ENCODE measurements at regions not wholly inside any gene's neighbourhood (a gene's known extent, or its start where the extent isn't known, plus 50 kb on each side); places are given as distances from the start of the nearest gene placed in this dataset.

DNA sequence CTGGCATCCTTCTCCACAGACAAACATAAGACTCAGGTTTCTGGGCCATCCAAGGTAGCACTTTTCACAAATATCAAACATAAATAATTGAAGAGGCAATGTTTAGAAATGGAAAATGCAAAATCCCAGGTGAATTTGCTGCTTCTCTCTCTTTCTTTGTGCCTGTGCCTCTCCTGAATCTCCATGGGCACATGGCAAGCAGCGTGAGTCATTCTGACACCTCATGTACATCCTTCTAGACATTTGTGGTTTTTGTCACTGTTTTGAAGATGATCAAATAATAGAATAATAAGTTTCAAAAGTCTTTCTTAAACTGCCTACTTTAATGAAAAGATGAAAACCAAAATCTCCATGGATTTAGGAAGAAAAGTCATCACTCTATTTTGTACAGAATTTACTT lies 60.3 kb upstream of the RAB11FIP2 start:
- TF ChIP-seq, protein P1, sequence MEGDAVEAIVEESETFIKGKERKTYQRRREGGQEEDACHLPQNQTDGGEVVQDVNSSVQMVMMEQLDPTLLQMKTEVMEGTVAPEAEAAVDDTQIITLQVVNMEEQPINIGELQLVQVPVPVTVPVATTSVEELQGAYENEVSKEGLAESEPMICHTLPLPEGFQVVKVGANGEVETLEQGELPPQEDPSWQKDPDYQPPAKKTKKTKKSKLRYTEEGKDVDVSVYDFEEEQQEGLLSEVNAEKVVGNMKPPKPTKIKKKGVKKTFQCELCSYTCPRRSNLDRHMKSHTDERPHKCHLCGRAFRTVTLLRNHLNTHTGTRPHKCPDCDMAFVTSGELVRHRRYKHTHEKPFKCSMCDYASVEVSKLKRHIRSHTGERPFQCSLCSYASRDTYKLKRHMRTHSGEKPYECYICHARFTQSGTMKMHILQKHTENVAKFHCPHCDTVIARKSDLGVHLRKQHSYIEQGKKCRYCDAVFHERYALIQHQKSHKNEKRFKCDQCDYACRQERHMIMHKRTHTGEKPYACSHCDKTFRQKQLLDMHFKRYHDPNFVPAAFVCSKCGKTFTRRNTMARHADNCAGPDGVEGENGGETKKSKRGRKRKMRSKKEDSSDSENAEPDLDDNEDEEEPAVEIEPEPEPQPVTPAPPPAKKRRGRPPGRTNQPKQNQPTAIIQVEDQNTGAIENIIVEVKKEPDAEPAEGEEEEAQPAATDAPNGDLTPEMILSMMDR (optimal IDR thresholded peaks at IDR 0.05 in 1 of 3, IDR thresholded peaks at IDR 0.05 in 1 of 3, conservative IDR thresholded peaks at IDR 0.05 in 1 of 3; ENCODE audit: extremely low read depth in 1 of 3, insufficient read depth in 2 of 3, low read length in 3 of 3) = no peak
- no peak for TF ChIP-seq EZH2 (IDR thresholded peaks at IDR 0.05; ENCODE audit: low read length)

All from keratinocyte (primary cell).